Adrenal gland (tissue), 9 donors: ENCODE measurements at regions not wholly inside any gene's neighbourhood (a gene's known extent, or its start where the extent isn't known, plus 50 kb on each side); places are given as distances from the start of the nearest gene placed in this dataset.
"Not testable (repeated sequence)": the region's sequence is repeated elsewhere in the genome, so short reads cannot be mapped to it uniquely, and the experiment has no call there.

ENCODE experiments used
- DNase-seq, 7 donors: peaks; one replicate each; pipeline ENCODE4 v3.0.0-alpha.2; 2019 to 2020
- H3K27ac ChIP-seq, 5 donors: fragments of 200-600 bp; sonication (generic) in 4 of 5; 1 replicate in 3 of 5; 2 replicates in 2 of 5; pipeline versions ENCODE4 v1.5.1 to v1.8.0; 2016 to 2020; ENCODE audit warnings: mild to moderate bottlenecking in 1 of 5
- H3K27me3 ChIP-seq: fragments of 200-600 bp; 2 replicates; pipeline ENCODE4 v1.8.0; 2021
- H3K36me3 ChIP-seq, 2 donors: fragments of 200-600 bp; replicated peaks in 1 of 2; 1 replicate in 1 of 2; 2 replicates in 1 of 2; pipeline versions ENCODE4 v1.5.1 to v1.8.0; 2018 to 2022
- H3K4me1 ChIP-seq, 2 donors: fragments of 200-600 bp; replicated peaks in 1 of 2; 1 replicate in 1 of 2; 2 replicates in 1 of 2; pipeline versions ENCODE4 v1.5.1 to v1.8.0; 2018 to 2021
- H3K4me3 ChIP-seq, 4 donors: fragments of 200-600 bp; sonication (generic) in 3 of 4; one replicate each; pipeline ENCODE4 v1.5.1; 2016 to 2018
- H3K9me3 ChIP-seq, 3 donors: fragments of 200-600 bp; sonication (generic) in 1 of 3; replicated peaks in 1 of 3; 1 replicate in 2 of 3; 2 replicates in 1 of 3; pipeline versions ENCODE4 v1.5.1 to v1.8.0; 2016 to 2021
- POLR2A ChIP-seq, 2 donors: fragments of 450-650 bp; IDR thresholded peaks; one replicate each; pipeline ENCODE4 v1.6.1; 2017; ENCODE audit warnings: antibody characterized with exemption in 2 of 2, mild to moderate bottlenecking in 2 of 2, moderate library complexity in 1 of 2
- WGBS, 4 donors: extraction: QIAGEN DNeasy Blood & Tissue Kit in 2 of 4; methylation state at CpG; one replicate each; pipeline versions ENCODE4 v1.1.5 to v1.1.7; 2013 to 2017; 5-methylcytosine and 5-hydroxymethylcytosine counted together
- intact Hi-C, 2 donors: fragments of 100-400 bp; cut with DNase I; formaldehyde crosslinking; loops; one replicate each; pipeline versions ENCODE4 v1.14.1 to v1.15.0; 2022 to 2023
- TF ChIP-seq, protein P1 (sequence below), 6 experiments: fragments of 450-650 bp in 4 of 6; fragments of 200-600 bp in 2 of 6; sonication (generic) in 1 of 6; IDR thresholded peaks; 1 replicate in 5 of 6; 2 replicates in 1 of 6; pipeline versions ENCODE4 v1.5.1 to v1.8.0; 2016 to 2021; ENCODE audit warnings: antibody characterized with exemption in 6 of 6, mild to moderate bottlenecking in 2 of 6, moderate library complexity in 1 of 6
- donor health status: healthy with polysubstance abuse.
- donor health status: Bipolar disorder and iron deficiency.
- donor health status: DM: yes; HTN: yes; CAD: no.
- donor health status: DM: no; HTN: no; CAD: no.
- donor health status: DM: no; HTN: no; CAD: no.

DNA sequence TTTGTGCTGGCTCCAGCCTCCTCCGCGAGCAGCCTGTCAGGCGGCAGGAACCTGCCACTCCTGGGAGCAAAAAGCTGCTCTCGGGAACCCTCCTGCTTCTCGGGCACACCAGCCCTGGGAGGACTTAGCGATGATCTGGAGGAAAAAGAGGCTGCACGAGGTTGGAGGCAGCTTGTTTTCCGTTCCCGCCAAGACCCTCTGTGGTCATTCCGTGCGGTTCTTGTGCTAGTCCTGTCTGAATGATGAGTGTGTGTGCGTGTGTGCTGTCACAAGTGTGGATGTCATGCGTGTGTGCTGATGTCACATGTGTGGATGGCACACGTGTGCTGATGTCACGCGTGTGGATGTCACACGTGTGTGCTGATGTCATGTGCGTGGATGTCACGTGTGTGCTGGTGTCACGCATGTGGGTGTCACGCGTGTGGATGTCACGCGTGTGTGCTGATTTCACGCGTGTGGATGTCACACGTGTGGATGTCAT, 150.0 kb downstream of the NPIPB11 start:
- intact Hi-C loops: loop anchor here in 1 of 2 donors (10.0 kb wide), 1 partner anchor 142 kb away; no protein-coding TSS in a partner anchor
- TF ChIP-seq, protein P1, sequence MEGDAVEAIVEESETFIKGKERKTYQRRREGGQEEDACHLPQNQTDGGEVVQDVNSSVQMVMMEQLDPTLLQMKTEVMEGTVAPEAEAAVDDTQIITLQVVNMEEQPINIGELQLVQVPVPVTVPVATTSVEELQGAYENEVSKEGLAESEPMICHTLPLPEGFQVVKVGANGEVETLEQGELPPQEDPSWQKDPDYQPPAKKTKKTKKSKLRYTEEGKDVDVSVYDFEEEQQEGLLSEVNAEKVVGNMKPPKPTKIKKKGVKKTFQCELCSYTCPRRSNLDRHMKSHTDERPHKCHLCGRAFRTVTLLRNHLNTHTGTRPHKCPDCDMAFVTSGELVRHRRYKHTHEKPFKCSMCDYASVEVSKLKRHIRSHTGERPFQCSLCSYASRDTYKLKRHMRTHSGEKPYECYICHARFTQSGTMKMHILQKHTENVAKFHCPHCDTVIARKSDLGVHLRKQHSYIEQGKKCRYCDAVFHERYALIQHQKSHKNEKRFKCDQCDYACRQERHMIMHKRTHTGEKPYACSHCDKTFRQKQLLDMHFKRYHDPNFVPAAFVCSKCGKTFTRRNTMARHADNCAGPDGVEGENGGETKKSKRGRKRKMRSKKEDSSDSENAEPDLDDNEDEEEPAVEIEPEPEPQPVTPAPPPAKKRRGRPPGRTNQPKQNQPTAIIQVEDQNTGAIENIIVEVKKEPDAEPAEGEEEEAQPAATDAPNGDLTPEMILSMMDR (IDR thresholded peaks at IDR 0.05): no peak
- TF ChIP-seq POLR2A (IDR thresholded peaks at IDR 0.05): no peak
- H3K4me3 ChIP-seq: no peak overlapping the region
- DNase-seq: no peak
- peaks cover 11 to 14% of the 10 kb centered on the region in 2 donors for H3K4me1 ChIP-seq
- H3K27me3 ChIP-seq: no peaks in the 10 kb centered on the region
- 84 to 90% (median 85%) methylated on average over 26 to 27 of the region's 27 CpGs for WGBS, 4 donors
- no peaks in the 10 kb centered on the region for H3K9me3 ChIP-seq
- H3K27ac ChIP-seq: no peak overlapping the region
- H3K36me3 ChIP-seq: no peaks in the 10 kb centered on the region

DNA sequence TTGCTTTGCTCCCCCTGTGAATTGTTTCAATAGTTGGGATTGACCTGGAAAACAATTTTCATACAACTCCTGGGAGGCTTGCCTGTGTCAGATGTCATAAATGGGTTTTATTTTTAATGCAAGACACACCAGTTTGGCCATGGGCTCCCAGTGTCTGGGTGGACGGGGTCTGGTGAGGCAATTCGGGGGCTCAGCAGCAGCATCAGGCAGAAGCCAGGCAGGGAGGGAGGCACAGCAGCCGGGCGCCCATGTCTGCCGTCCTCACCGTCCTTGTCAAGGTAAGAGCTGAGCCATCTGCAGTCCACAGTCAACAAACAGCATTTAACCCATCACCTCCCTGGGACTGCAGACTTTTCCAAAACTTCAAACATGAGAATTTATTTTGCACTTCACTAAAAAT, 150.6 kb downstream of the NPIPB11 start:
- H3K4me1 ChIP-seq, H3K27me3 ChIP-seq, H3K36me3 ChIP-seq, H3K9me3 ChIP-seq, H3K4me3 ChIP-seq: not testable (repeated sequence)
- 35 to 56% (median 43%) methylated on average over 6 of the region's 6 CpGs for WGBS, 4 donors
- peak in 1 of 7 donors; percentile 52 for DNase-seq
- H3K27ac ChIP-seq: peak overlapping the region in 1 of 5 donors; percentile 25
- intact Hi-C loops: loop anchor here in 1 of 2 donors (10.0 kb wide), 1 partner anchor 141 kb away; no protein-coding TSS in a partner anchor

DNA sequence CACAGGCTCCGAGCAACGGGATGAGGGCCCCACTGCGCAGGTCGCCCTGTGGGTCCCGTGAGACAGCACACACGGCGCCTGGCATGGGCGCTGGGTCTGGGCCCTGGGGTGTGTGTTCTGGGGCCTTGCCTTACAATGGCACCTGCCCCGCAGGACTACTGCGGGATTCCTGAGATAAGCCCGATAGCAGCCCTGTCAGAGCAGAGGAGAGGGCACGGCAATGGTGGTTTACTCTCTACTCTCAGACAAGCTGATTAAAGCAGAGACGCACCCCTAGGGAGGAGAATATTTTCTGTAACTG, 151.1 kb downstream of the NPIPB11 start:
- peak in 1 of 7 donors; percentile 35 for DNase-seq
- intact Hi-C loops: loop anchor here in 1 of 2 donors (10.0 kb wide), 1 partner anchor 141 kb away; no protein-coding TSS in a partner anchor
- H3K27me3 ChIP-seq, H3K9me3 ChIP-seq, H3K36me3 ChIP-seq, H3K4me3 ChIP-seq, H3K4me1 ChIP-seq: not testable (repeated sequence)
- 50 to 90% (median 85%) methylated on average over 1 to 13 of the region's 13 CpGs for WGBS, 4 donors
- peak overlapping the region in 1 of 5 donors; percentile 22 for H3K27ac ChIP-seq

DNA sequence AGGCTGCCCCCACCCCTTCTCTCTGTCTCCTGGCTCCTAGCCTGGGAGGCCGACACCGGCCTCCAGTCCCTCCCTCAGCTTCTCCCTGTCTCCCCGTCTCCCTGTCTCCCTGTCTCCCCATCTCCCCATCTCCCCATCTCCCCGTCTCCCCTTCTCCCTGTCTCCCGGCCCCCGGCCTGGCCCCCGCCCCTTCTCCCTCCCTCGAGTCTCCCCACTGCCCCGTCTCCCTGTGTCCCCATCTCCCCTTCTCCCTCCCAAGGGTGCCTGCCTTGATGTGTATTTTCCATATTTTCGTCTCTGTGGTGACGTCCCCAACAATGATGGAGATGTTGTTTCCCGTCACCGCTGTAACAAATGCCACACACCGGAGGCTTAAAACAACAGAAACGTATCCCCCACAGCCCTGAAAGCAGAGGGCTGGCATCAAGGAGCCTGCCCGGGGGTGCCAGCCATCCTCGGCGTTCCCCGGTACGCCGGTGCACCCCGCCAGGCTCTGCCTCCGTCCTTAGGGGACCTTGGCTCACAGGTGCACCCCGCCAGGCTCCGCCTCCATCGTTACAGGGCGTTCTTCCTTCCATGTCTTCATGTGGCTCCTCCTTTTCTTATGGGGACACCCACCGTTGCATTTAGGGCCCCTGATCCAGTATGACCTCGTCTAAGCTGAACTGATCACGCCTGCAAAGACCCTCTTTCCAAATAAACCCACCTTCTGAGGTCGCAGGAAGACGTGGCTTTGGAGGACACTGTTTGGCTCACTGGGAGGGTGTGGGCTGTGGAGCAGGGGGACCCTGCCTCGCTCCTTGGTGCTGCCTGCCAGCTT, 151.6 kb downstream of the NPIPB11 start:
- TF ChIP-seq, protein P1 (IDR thresholded peaks at IDR 0.05): no peak
- no peak for TF ChIP-seq POLR2A (IDR thresholded peaks at IDR 0.05)
- 90 to 95% (median 93%) methylated on average over 30 to 33 of the region's 33 CpGs for WGBS, 4 donors
- DNase-seq: peak in 1 of 7 donors; percentile 48
- intact Hi-C loops: loop anchor here in 1 of 2 donors (10.0 kb wide), 1 partner anchor 140 kb away; no protein-coding TSS in a partner anchor
- Histone ChIP-seq H3K27ac (peak overlapping the region in 1 of 5 donors; percentile 22), H3K36me3 (no peaks in the 10 kb centered on the region), H3K4me1 (peaks cover 5 to 7% of the 10 kb centered on the region in 2 donors), H3K9me3 (no peaks in the 10 kb centered on the region), H3K4me3 (no peak overlapping the region), H3K27me3 (no peaks in the 10 kb centered on the region)

DNA sequence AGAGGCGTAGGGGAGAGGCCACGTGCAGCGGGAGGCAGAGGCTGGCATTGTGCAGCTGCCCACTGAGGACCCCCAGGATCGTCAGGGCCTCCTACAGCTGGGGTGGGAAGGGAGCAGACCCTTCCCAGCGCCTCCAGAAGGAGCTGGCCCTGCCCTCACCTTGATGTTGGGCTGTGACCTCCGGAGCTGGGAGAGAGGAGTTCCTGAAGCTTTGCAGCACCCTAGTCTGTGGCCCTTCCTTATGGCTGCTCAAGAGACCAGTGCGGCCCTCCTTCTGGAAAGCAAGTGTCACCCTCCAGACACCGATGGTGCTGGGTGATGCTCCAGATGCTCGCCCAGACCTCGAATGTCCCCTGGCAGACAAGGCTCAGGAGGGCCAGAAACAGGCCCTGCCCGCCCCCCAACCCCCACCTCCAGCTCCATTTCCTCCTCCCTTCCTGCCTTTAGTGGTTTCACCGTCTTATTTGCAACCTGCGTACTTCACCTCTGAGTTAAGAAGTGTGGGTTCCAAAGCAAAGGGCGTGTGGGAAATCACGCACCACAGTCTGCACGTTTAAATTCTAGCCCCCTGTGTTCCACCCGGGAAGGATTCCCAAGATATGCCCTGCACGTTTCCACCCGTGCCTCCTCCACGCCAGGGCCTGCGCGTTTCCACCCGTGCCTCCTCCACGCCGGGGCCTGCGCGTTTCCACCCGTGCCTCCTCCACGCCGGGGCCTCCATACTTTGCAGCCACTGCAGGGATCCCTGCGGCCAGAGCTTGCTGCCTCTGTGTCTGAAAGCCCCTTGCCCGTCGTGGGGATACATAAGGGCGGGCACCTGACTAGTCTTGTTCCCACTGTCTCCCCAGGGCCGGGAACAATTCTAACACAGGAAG, 152.6 kb downstream of the NPIPB11 start:
- 89 to 94% (median 93%) methylated on average over 34 to 35 of the region's 35 CpGs for WGBS, 4 donors
- not testable (repeated sequence) for H3K9me3 ChIP-seq, H3K27ac ChIP-seq, H3K4me1 ChIP-seq, H3K4me3 ChIP-seq, H3K36me3 ChIP-seq, H3K27me3 ChIP-seq
- intact Hi-C loops: loop anchor here in 1 of 2 donors (10.0 kb wide), 1 partner anchor 139 kb away; no protein-coding TSS in a partner anchor
- peak in 1 of 7 donors; percentile 35 for DNase-seq

DNA sequence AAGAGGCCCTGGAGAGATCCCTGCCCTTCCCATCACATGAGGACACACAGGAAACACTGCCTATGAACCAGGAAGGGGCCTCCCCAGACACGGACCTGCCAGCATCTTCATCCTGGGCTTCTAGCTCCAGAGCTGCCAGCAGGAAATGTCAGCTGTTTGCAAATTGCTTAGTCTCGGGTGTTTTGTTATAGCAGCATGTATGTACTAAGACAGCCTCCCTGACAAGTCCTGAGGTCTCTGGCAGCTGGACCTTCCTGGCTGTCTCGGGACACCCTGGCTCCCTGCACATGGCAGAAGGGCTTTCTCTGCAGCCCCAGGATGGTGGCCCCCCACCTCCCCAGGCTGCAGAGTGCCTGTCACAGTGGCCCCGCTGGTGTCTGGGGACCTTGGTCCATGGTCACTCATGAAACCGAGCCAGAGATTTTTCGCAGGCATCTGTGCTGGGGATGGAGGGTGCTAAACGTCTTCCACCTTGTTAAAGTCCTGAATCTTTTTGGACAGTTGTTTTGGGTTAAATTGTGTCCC, 153.4 kb downstream of the NPIPB11 start:
- intact Hi-C loops: loop anchor here in 1 of 2 donors (10.0 kb wide), 1 partner anchor 138 kb away; no protein-coding TSS in a partner anchor
- DNase-seq: not testable (repeated sequence)

DNA sequence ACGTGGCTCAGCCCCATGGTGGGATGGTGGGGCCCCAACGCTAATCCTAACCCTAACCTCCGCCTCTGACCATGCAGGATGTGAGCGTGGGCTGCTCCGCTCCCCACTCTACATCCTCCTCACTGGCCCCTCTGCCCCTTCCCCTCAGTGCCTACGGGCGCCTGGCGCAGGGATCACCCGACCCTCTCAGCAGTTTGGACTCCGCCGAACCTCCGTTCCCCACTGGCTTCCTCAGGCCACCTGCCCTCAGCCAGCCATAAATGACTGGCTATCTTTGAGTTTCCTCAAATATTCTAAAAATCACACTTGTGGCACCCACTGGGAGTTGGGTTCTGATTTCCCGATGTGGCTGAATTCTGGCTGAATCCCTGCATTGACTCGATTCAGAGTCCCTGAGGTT, 154.2 kb downstream of the NPIPB11 start:
- 93 to 98% (median 96%) methylated on average over 11 to 14 of the region's 14 CpGs for WGBS, 4 donors
- H3K4me1 ChIP-seq, H3K36me3 ChIP-seq, H3K27ac ChIP-seq, H3K9me3 ChIP-seq, DNase-seq, H3K4me3 ChIP-seq, H3K27me3 ChIP-seq: not testable (repeated sequence)
- intact Hi-C loops: loop anchor here in 1 of 2 donors (10.0 kb wide), 1 partner anchor 138 kb away; no protein-coding TSS in a partner anchor

More for the DNA sequence above, 153.4 kb downstream of the NPIPB11 start:
- not testable (repeated sequence) for H3K4me1 ChIP-seq, H3K27ac ChIP-seq, H3K9me3 ChIP-seq, H3K27me3 ChIP-seq, H3K36me3 ChIP-seq, H3K4me3 ChIP-seq
- 80 to 90% (median 86%) methylated on average over 4 to 7 of the region's 7 CpGs for WGBS, 4 donors

DNA sequence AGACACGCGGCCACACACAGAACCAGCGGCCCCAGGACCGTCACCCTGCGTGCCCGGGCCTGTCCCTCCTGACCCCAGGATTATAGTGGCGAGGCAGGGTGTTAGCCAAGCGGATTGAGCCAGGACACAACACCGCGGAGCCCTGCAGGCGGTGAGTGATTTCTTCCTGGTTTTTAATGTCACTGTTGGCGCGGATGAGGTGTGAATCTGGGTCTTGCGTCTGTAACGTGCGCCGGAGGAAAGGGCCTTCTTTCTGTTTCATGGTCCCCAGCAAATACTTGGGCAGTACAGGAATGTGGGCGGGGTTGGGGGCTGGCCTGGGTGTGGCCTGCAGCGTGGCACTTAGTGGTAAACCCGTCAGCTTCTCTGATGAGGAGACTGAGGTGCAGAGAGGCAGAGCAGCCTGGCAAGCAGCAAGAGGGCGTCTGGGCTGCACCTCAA, 154.9 kb downstream of the NPIPB11 start:
- not testable (repeated sequence) for H3K4me1 ChIP-seq, H3K36me3 ChIP-seq, H3K9me3 ChIP-seq, H3K27me3 ChIP-seq, H3K4me3 ChIP-seq, DNase-seq
- peak overlapping the region in 1 of 5 donors; percentile 40 for H3K27ac ChIP-seq
- 71 to 88% (median 85%) methylated on average over 12 to 21 of the region's 21 CpGs for WGBS, 4 donors
- intact Hi-C loops: loop anchor here in 1 of 2 donors (10.0 kb wide), 1 partner anchor 137 kb away; no protein-coding TSS in a partner anchor
